ENCODE measurements at regions not wholly inside any gene's neighbourhood (a gene's known extent, or its start where the extent isn't known, plus 50 kb on each side); places are given as distances from the start of the nearest gene placed in this dataset.

DNA sequence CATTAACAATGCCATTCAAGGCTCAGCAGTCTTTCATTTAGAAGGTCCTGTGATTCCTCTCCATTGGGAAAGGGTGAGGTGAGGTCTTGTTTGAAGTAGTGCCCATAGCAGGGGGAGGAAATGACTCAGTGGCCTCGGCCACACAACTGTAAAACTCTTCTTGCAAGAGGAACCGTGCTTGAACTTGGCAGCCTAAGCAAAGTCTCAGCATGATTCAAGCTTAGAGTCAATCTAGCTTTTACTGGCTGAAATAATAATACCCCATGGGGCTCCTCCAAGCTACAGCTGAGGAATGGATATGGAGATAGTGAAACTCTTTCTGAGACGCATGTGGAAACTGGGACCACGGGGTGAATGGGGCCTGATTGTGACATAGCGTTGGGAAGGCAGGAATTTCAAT, 428.2 kb downstream of the BMP2 start:
- Histone ChIP-seq H3K36me3 (ENCODE audit: control insufficient read depth, insufficient read depth, low read length) (no peaks in the 10 kb centered on the region), H3K4me3 (ENCODE audit: low read length) (no peak overlapping the region), H3K27me3 (ENCODE audit: control insufficient read depth, insufficient read depth, low read length, poor library complexity, severe bottlenecking) (no peaks in the 10 kb centered on the region), H3K9ac (ENCODE audit: extremely low read depth, low read length, poor library complexity, severe bottlenecking) (no peak overlapping the region), H3K4me1 (ENCODE audit: control insufficient read depth, insufficient read depth, low read length) (no peaks in the 10 kb centered on the region), H3K9me3 (ENCODE audit: control insufficient read depth, low read length) (no peaks in the 10 kb centered on the region), H3K27ac (ENCODE audit: low read depth, low read length) (no peak overlapping the region)
- Mint-ChIP-seq H3K9me3 (no peaks in the 10 kb centered on the region), H3K27ac (no peak overlapping the region), H3K4me1 (peaks cover 7% of the 10 kb centered on the region), H3K36me3 (ENCODE audit: low read depth) (no peaks in the 10 kb centered on the region), H3K27me3 (ENCODE audit: insufficient read depth) (no peaks in the 10 kb centered on the region), H3K4me3 (no peak overlapping the region)
- DNase-seq, result no peak
- TF ChIP-seq, protein P1, sequence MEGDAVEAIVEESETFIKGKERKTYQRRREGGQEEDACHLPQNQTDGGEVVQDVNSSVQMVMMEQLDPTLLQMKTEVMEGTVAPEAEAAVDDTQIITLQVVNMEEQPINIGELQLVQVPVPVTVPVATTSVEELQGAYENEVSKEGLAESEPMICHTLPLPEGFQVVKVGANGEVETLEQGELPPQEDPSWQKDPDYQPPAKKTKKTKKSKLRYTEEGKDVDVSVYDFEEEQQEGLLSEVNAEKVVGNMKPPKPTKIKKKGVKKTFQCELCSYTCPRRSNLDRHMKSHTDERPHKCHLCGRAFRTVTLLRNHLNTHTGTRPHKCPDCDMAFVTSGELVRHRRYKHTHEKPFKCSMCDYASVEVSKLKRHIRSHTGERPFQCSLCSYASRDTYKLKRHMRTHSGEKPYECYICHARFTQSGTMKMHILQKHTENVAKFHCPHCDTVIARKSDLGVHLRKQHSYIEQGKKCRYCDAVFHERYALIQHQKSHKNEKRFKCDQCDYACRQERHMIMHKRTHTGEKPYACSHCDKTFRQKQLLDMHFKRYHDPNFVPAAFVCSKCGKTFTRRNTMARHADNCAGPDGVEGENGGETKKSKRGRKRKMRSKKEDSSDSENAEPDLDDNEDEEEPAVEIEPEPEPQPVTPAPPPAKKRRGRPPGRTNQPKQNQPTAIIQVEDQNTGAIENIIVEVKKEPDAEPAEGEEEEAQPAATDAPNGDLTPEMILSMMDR (conservative IDR thresholded peaks at IDR 0.05), result no peak
- WGBS, 2 experiments (ENCODE audit: insufficient coverage in 1 of 2, insufficient read length in 1 of 2), result 83% methylated on average over 2 to 5 of the region's 5 CpGs

DNA sequence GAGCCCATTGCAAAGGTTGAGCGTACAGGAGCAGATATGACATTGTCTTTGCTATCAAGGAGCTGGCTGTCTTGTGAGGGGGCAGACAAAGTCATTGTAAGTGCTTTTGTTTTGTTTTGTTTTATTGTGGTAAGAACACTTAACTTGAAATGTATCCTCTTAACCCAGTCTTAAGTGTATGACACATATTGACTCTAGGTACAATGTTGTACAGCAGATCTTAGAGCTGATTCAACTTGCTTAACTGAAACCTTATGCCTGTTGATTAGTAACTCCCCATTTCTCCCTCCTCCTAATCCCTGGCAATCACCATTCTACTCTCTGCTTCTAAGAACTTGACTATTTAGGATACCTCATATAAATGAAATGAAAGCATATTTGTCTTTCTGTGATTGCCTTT, 429.0 kb downstream of the BMP2 start:
- TF ChIP-seq, protein P1 (conservative IDR thresholded peaks at IDR 0.05), result no peak
- Mint-ChIP-seq H3K4me1 (peaks cover 7% of the 10 kb centered on the region), H3K9me3 (no peaks in the 10 kb centered on the region), H3K27ac (no peak overlapping the region), H3K27me3 (ENCODE audit: insufficient read depth) (no peaks in the 10 kb centered on the region), H3K4me3 (no peak overlapping the region), H3K36me3 (ENCODE audit: low read depth) (no peaks in the 10 kb centered on the region)
- Histone ChIP-seq H3K36me3 (ENCODE audit: control insufficient read depth, insufficient read depth, low read length) (no peaks in the 10 kb centered on the region), H3K9ac (ENCODE audit: extremely low read depth, low read length, poor library complexity, severe bottlenecking) (no peak overlapping the region), H3K27ac (ENCODE audit: low read depth, low read length) (no peak overlapping the region), H3K4me3 (ENCODE audit: low read length) (no peak overlapping the region), H3K9me3 (ENCODE audit: control insufficient read depth, low read length) (no peaks in the 10 kb centered on the region), H3K4me1 (ENCODE audit: control insufficient read depth, insufficient read depth, low read length) (no peaks in the 10 kb centered on the region), H3K27me3 (ENCODE audit: control insufficient read depth, insufficient read depth, low read length, poor library complexity, severe bottlenecking) (no peaks in the 10 kb centered on the region)
- 93 to 100% methylated on average over 1 of the region's 1 CpG for WGBS, 2 experiments (ENCODE audit: insufficient coverage in 1 of 2, insufficient read length in 1 of 2)
- no peak for DNase-seq

DNA sequence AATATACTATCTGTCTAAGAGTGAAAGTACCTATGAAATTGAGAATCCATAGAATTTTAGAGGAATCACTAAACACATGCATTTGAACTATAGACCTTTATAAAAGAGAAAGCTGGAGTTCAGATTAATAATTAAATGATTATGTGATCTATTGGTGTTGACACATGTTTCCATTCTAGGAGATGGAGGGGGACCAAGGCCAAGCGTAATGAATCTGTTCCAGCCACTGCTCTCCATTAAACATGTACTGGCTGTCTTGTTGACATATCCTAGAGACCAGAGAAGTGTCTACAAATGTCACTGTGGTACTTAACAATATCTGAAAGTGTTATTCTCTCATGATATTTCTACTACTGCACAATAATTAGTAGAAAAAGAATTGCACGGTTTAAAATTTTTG, 432.4 kb downstream of the BMP2 start:
- 100% methylated on average over 1 of the region's 2 CpGs; no CpG with 5 or more reads in 1 of the 2 experiments for WGBS, 2 experiments (ENCODE audit: insufficient coverage in 1 of 2, insufficient read length in 1 of 2)
- no peak overlapping the region for H3K4me3 ChIP-seq (ENCODE audit: low read length)
- H3K27me3 ChIP-seq (ENCODE audit: control insufficient read depth, insufficient read depth, low read length, poor library complexity, severe bottlenecking), result no peaks in the 10 kb centered on the region
- H3K9me3 ChIP-seq (ENCODE audit: control insufficient read depth, low read length), result no peaks in the 10 kb centered on the region
- Mint-ChIP-seq H3K4me1 (peaks cover 7% of the 10 kb centered on the region), H3K27ac (no peak overlapping the region), H3K27me3 (ENCODE audit: insufficient read depth) (no peaks in the 10 kb centered on the region), H3K36me3 (ENCODE audit: low read depth) (no peaks in the 10 kb centered on the region), H3K9me3 (no peaks in the 10 kb centered on the region), H3K4me3 (no peak overlapping the region)
- DNase-seq, result no peak
- H3K4me1 ChIP-seq (ENCODE audit: control insufficient read depth, insufficient read depth, low read length), result no peaks in the 10 kb centered on the region
- TF ChIP-seq, protein P1 (conservative IDR thresholded peaks at IDR 0.05), result no peak
- H3K27ac ChIP-seq (ENCODE audit: low read depth, low read length), result no peak overlapping the region
- no peaks in the 10 kb centered on the region for H3K36me3 ChIP-seq (ENCODE audit: control insufficient read depth, insufficient read depth, low read length)
- no peak overlapping the region for H3K9ac ChIP-seq (ENCODE audit: extremely low read depth, low read length, poor library complexity, severe bottlenecking)

Data from endodermal cell (in vitro differentiated cells).